ENCODE measurements at regions not wholly inside any gene's neighbourhood (a gene's known extent, or its start where the extent isn't known, plus 50 kb on each side); places are given as distances from the start of the nearest gene placed in this dataset.

DNA sequence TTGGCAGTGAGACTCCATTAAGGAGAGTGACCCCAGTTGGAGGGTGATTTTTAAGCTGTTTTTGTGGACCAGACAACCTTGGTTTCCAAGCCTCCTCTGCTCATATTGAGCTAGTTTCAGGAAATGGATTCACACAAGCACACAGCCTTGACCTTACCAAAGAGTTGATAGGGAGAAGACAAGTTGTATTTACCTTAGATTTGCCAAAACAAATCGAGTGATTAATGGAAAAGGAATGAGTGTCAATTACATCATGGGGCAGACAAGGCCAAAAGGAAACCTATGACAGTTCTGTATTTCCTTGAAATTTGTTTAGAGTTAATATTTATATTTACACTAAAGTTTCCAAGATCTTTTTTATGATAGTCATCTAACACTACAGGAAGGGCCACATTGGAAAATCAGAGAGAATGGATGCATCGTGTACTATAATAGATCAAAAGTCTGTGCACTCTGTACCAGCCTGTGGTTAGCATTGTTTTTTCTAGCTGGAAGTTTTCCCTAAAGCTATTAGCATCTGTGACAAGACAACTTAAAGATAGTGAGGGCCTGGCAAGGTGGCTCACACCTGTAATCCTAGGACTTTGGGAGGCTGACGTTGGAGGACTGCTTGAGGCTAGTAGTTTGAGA, 86.0 kb upstream of the FER start:
- TF ChIP-seq, protein P1, sequence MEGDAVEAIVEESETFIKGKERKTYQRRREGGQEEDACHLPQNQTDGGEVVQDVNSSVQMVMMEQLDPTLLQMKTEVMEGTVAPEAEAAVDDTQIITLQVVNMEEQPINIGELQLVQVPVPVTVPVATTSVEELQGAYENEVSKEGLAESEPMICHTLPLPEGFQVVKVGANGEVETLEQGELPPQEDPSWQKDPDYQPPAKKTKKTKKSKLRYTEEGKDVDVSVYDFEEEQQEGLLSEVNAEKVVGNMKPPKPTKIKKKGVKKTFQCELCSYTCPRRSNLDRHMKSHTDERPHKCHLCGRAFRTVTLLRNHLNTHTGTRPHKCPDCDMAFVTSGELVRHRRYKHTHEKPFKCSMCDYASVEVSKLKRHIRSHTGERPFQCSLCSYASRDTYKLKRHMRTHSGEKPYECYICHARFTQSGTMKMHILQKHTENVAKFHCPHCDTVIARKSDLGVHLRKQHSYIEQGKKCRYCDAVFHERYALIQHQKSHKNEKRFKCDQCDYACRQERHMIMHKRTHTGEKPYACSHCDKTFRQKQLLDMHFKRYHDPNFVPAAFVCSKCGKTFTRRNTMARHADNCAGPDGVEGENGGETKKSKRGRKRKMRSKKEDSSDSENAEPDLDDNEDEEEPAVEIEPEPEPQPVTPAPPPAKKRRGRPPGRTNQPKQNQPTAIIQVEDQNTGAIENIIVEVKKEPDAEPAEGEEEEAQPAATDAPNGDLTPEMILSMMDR (conservative IDR thresholded peaks at IDR 0.05; ENCODE audit: low read length) = no peak
- no peak for TF ChIP-seq EZH2phosphoT487 (IDR thresholded peaks at IDR 0.05; ENCODE audit: borderline replicate concordance)

Data from Loucy (cell line).